NCI-H774 (cell line): ENCODE measurements at regions not wholly inside any gene's neighbourhood (a gene's known extent, or its start where the extent isn't known, plus 50 kb on each side); places are given as distances from the start of the nearest gene placed in this dataset.
A peak's percentile ranks its signal among the peaks of the same experiment; 100 is the strongest.
"Not testable (repeated sequence)": the region's sequence is repeated elsewhere in the genome, so short reads cannot be mapped to it uniquely, and the experiment has no call there.

Experiments used
- DNase-seq: peaks from one replicate; lab custom pipeline; 2025; lab: John Stamatoyannopoulos, UW

- DNase-seq, result no peak
Measured at GRCh38 chr1:208943291-208943690, 640.2 kb upstream of the CAMK1G start.

DNA sequence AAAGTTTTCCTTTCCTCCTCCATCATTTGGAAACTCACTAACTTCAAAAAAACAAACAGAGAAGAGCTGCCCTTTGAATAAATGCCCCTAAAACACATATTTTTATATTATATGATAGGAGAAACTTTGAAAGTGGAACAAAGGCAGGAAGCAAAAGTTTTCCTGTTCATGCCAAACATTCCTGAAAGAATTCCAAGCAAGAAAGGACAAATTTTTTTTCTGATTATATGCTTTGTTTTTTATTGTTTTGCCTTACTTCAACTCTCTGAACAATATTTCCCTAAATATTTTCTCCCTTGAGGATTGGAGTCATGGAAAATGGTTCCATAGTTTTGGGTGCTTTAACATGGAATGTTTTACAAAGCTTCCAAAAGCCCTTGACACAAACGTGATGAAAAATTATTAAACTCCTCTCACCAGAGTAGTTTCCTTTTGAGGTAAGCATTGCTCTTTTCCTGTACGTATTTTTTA, 638.5 kb upstream of the CAMK1G start:
- DNase-seq, result no peak

DNA sequence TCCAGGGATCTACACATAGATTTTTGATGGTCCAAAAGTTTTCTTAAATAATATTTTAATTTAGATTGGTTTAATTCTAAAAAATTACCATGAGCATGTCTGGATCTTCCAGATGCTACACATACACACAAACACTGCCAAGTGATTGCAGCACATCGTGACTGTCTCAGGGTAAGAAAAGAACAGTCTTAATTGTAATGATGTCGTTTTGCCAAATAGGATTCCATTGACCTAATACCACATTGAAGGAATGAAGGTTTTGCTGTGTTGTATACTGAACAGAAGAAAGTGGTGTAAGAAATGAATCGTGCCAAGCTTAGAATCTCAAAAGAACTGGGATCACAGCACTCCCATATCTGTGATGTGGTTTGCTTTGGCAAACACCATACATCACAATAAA, 633.3 kb upstream of the CAMK1G start:
- no peak for DNase-seq

DNA sequence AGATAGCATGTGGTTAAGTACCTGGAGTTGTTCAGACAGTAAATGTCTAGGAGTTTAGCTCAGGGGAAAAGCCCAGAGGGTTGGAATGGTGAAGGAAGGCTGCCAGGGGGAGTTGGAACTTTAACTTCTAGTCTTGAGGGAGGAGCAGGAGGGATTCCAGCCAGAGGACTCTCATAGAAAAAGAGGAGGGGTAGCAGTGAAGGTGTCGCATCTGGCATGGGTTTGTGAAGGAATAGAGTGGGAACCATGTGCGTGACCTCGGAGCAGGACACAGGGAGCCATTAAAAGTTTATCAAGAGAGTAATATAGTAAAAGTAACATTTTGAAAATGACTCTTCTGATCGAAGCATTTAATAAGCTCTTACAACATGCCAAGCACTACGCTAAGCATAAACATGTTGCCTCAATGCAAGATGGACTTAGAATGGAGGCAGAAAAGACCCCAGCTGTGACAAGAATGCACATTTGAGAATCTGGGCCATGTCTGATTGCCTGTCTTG, 632.4 kb upstream of the CAMK1G start:
- no peak for DNase-seq

DNA sequence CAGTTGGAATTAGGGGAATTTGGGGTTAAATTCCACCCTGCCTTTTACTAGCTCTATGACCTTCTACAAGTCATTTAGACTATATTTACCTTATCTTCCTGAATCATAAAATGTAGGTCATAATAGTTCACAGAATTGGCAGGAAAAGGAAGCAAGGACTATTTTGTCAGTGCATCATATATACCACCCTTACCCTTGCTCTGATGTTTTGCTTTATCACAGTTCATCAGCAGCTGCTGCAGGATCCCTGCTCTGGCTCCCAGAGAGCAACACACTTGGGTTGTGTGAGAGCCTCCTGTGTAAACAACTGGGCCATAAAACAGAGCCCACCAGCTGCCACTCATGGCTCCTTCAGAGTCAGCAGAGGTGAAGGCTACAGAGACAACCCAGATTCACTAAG, 631.6 kb upstream of the CAMK1G start:
- no peak for DNase-seq

- DNase-seq, result no peak
Measured at GRCh38 chr1:208962867-208963266, 620.6 kb upstream of the CAMK1G start.

GRCh38 chr1:208965351-208965750, 618.2 kb upstream of the CAMK1G start:
- no peak for DNase-seq

- no peak for DNase-seq
Measured at GRCh38 chr1:208967334-208967733, 616.2 kb upstream of the CAMK1G start.

- DNase-seq, result no peak
Measured at GRCh38 chr1:208974717-208975116, 608.8 kb upstream of the CAMK1G start.

DNA sequence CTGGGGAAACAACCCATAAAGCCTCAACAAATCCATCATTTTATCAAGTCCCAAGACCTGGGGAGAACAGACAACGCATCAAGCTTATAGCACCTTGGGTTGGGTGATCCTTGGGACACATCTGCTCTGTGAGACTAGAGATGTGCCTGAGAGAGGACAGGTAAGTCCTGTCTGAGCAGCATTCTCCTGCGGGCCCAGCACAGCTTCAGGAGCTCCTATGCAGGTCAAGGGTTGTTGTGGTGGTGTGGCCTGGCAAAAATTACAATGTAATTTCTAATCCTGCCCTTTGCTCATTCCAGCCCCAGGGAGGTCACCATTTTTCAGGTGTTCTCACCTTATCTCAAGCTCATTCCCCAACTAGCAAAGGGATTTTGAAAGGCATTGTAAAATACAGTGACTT, 608.1 kb upstream of the CAMK1G start:
- no peak for DNase-seq

GRCh38 chr1:208977012-208977411, 606.5 kb upstream of the CAMK1G start:
- no peak for DNase-seq

GRCh38 chr1:208977638-208978256, 605.8 kb upstream of the CAMK1G start:
- no peak for DNase-seq

DNA sequence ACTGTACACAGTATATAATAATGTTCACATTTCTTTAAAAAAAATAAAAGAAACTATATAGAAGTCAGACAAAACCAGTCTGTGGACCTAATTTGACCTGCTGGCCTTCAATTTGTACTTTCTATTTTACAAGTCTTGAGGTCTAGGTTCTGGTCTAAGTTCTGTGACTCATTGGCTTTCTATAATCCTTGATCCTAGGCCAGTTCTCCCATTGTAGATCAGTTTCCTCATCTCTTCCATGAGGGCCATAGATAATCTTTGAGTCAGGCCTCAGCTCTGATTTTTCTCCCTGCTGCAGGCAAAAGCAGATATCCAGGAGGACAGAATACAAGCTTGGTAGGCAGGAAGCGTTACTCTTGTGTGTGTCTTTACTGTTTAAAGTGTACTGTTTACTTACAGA, 603.7 kb upstream of the CAMK1G start:
- DNase-seq, result no peak

DNA sequence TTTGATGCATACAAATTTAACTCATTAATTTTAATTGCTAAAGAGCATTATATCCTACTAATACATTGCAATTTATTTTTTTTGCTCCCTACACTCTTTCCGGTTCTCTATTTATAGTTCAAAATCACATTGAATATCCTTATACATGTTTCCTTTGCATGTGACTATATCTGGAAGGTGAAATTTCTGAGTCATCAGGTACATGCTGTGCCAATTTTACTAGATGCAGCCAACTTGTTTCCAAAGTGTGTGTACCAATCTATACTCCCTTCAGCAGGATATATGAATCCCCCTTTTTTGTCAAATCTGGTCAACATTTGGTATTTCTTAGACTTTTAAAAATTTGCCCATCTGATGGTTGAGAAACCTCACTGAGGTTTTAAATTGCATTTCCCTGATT, 602.9 kb upstream of the CAMK1G start:
- DNase-seq, result no peak

GRCh38 chr1:208985231-208985630, 598.3 kb upstream of the CAMK1G start:
- no peak for DNase-seq

DNA sequence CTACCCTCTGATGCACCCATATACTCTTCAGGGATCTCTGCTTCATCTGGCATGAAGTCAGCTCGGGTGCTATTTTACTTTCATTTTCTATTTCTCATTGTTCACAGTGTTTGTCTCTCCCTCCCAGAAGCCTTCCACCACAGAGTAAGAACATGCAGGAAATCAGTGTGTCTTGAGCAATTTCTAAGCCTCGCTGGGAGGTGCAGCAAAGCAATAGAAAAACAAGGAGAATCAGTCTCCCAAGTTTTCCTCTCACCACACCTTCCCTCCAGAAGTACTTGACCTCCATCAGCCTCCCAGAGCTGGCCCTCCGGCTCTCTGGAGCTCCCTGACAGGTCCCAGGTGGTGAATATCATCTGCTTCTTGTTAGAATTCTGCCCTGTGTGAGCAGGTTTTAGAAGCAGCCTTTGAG, 594.7 kb upstream of the CAMK1G start:
- peak; percentile 29 for DNase-seq

GRCh38 chr1:208990456-208990855, 593.1 kb upstream of the CAMK1G start:
- no peak for DNase-seq

DNA sequence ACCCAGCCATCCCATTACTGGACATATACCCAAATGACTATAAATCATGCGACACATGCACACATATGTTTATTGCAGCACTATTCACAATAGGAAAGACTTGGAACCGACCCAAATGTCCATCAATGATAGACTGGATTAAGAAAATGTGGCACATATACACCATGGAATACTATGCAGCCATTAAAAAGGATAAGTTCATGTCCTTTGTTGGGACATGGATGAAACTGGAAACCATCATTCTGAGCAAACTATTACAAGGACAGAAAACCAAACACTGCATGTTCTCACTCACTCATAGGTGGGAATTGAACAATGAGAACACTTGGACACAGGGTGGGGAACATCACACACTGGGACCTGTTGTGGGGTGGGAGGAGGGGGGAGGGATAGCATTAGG, 586.5 kb upstream of the CAMK1G start:
- DNase-seq, result not testable (repeated sequence)

- no peak for DNase-seq
Measured at GRCh38 chr1:208997726-208998312, 585.7 kb upstream of the CAMK1G start.

- DNase-seq, result no peak
Measured at GRCh38 chr1:209008586-209008985, 574.9 kb upstream of the CAMK1G start.

DNA sequence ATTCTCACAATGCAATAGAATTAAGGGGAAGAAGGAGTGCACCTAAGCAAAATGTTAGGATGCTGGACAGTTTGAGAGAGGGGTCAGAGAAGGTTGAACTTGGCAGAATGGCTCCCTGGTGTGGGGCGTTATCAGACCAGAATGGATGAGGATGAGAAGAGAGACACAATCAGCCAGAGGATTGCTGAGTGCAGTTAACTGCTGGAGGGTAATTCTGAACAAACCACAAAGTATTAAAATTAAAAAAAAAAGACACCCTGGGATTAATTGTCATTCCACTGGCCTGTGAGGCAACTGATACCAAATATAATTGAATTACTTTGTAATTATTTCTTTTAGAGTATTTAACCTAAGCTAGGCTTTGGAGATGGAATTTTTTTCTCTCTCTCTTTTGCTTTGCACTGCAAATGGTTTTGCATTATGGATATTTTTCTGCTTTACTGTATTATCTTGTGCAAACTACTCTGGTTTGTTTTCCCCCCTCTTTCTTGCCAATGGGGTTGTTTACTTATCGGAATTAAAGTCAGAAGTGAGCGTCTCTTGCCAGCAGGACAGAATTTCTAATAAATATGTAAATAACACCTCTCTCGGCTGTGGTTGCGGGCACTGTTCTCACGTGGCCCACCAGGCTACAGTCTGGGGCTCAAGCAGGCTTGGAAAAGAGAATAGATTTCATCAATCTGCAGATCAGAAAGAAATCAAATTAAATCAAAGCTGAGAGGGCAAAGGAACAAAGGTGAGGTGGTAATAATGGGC, 572.9 kb upstream of the CAMK1G start:
- no peak for DNase-seq

GRCh38 chr1:209012443-209013196, 570.9 kb upstream of the CAMK1G start:
- peak; percentile 27 for DNase-seq
